SK-MEL-5 (cell line): ENCODE measurements at regions not wholly inside any gene's neighbourhood (a gene's known extent, or its start where the extent isn't known, plus 50 kb on each side); places are given as distances from the start of the nearest gene placed in this dataset.
"Not testable (repeated sequence)": the region's sequence is repeated elsewhere in the genome, so short reads cannot be mapped to it uniquely, and the experiment has no call there.

Experiments used
- DNase-seq: peaks from one replicate; pipeline ENCODE4 v3.0.0-alpha.2; 2016; ENCODE audit warnings: low read depth, low spot score
- in situ Hi-C: cut with HindIII; loops from 2 replicates; pipeline ENCODE4 v1.10.0; 2016; ENCODE audit warnings: low sequenced_read_pairs, high pct_unique_total_duplicates, low pct_unique_long_range_greater_than_20kb

DNA sequence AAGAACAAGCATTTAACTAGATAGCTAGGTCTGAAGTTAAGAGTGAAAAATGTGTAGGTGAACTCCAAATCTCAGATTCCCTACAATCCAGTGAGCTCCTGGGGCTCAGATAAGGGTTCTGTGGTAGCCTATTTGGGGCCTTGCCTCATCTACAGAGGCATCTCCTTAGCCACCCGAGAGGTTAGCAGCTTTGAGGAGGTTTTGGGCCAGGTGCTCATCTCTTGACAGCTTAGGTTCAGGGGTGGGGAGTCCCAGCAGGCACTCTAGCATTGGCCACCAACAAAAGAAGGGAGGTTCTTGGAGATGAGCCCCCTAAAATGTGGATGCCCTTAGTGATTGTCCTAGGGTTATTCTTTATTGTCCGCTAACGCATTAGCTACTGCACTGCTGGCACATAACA lies 184.4 kb upstream of the B3GAT1 start:
- in situ Hi-C loops: no loop called here
- DNase-seq: no peak

DNA sequence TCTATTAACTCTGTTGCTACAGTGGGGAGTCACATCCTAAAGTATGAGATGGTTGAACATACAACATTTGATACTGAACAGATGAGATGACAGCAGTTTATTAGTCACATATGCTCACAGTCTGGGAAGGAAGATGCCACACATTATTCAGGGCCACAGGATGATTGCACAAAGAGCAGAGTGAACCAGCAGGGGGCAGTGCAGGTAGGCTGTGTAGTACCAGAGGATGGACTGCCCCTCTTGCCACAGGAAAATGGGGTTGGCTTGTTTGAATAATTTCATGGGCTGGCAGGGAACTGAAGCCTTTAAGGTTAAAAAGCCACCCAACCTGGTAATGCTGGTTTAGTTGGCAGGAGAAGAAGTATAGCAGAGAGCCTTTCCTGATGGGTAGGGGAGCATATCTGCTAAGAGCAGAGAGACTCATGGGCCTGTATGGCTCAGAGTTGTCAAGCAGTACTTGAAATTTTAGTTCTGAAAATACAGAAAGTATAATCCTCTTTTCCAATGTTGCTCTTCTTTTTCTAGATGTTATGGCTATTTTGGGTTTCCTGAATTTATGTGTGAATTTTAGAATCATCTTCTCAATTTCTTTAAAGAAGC lies 180.4 kb upstream of the B3GAT1 start:
- in situ Hi-C loops: no loop called here
- peak; percentile 80 for DNase-seq

- in situ Hi-C loops: no loop called here
- DNase-seq: no peak
Observed at GRCh38 chr11:134591338-134591737, 179.3 kb upstream of the B3GAT1 start.

DNA sequence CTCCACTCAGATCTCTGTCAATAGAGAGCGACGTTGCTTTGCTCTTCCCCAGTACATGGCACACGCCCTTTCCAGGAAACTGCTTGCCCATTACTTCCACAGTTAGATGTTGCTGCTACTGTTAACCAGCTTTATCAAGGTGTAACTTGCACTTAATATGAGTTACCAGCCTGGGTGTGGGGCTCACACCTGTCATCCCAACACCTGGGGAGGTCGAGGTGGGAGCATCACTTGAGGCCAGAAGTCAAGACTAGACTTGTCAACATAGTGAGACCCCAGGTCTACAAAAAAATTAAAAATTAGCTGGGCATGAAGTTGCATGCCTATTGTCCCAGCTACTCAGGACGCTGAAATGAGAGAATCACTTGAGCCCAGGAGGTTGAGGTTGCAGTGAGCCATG lies 177.1 kb upstream of the B3GAT1 start:
- DNase-seq: no peak
- in situ Hi-C loops: no loop called here

GRCh38 chr11:134588460-134589110 lies 176.5 kb upstream of the B3GAT1 start:
- in situ Hi-C loops: not testable (repeated sequence)

DNA sequence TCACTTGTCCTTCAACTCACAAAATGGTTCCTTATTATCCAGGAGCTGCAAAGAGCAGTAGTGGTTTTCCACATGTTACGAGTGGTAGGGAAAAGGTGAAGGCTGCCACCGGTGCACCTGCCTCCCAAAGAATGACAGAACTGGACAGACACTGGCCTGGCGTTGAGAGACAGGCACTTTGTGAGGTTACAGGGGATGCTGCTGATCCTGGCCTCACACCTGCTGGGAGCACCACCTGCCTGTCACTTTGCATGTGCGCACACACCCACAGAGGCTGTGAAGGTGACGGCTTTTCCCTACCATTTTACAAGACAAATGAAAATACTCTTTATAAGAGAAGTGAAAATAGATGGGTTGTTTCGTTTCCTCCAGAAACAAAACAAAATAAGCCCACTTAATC lies 175.3 kb upstream of the B3GAT1 start:
- in situ Hi-C loops: no loop called here

More at GRCh38 chr11:134588460-134589110, 176.5 kb upstream of the B3GAT1 start:
- not testable (repeated sequence) for DNase-seq

DNA sequence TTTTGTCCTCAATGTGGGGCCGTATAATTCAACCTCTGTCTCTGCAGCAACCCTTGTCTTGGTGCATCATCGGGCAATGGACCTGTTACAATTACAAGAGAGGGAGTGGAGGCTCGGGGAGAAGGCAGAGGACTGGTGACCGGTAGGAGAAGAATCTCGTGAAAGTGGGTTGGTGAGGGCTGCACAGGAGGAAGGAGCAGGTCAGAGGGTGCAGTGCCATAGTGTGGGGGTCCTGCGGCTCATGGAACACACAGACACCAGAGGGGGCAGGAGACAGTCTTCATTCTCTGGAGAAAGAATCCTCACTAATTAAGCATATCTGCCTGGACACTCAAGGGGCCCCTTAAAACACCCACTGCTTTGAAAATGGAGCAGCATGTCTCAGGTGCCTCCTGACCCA lies 174.7 kb upstream of the B3GAT1 start:
- in situ Hi-C loops: no loop called here
- DNase-seq: no peak

More for the DNA sequence above, 175.3 kb upstream of the B3GAT1 start:
- DNase-seq: no peak

- in situ Hi-C loops: no loop called here
- no peak for DNase-seq
Observed at GRCh38 chr11:134585666-134586610, 173.9 kb upstream of the B3GAT1 start.

- in situ Hi-C loops: no loop called here
Observed at GRCh38 chr11:134584706-134585445, 172.8 kb upstream of the B3GAT1 start.

DNA sequence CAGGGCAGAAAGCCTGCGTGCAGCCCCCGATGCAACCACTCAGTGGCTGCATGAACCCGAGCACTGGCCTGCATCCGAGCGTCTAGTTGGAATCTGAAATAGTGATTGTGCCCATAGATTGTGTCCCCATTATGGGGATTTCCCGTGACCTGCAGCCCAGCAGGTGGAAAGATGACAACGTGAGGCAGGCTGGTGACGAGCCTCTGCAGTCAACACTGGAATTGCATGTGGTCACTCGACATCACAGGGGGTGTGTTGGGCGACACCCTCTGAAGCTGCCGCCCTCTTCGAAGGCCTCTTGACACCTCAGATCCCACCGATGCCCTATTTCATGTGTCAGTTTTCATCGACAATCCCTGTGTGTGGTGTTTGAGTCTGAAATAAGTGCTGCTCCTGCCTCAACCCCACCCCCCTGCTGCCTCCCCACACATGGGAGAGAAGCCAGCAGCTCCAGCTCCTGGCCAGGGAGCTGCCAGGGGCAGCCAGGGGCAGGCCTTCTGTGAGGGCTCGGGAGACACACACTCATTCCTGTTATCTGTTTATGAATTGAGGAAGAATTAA lies 172.0 kb upstream of the B3GAT1 start:
- in situ Hi-C loops: no loop called here
- no peak for DNase-seq

More at GRCh38 chr11:134584706-134585445, 172.8 kb upstream of the B3GAT1 start:
- peak; percentile 38 for DNase-seq

GRCh38 chr11:134583397-134583990 lies 171.5 kb upstream of the B3GAT1 start:
- in situ Hi-C loops: no loop called here

DNA sequence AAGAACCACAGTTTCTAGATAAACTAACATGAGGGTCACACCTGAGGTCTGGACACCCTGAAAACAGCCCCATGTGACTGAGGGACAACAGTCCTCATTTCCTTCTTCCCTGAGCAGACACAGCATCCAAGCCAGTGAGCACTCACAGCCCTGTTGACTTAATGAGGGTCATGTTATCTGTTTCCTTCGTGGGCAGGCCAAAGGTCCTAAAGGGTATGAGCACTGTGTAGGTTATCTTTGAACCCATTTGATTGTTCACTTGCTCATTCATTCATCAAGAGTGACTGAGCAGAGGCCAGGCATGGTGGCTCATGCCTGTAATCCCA lies 170.7 kb upstream of the B3GAT1 start:
- in situ Hi-C loops: no loop called here
- no peak for DNase-seq

More at GRCh38 chr11:134583397-134583990, 171.5 kb upstream of the B3GAT1 start:
- DNase-seq: no peak

GRCh38 chr11:134581966-134582769 lies 170.1 kb upstream of the B3GAT1 start:
- no peak for DNase-seq
- in situ Hi-C loops: no loop called here

DNA sequence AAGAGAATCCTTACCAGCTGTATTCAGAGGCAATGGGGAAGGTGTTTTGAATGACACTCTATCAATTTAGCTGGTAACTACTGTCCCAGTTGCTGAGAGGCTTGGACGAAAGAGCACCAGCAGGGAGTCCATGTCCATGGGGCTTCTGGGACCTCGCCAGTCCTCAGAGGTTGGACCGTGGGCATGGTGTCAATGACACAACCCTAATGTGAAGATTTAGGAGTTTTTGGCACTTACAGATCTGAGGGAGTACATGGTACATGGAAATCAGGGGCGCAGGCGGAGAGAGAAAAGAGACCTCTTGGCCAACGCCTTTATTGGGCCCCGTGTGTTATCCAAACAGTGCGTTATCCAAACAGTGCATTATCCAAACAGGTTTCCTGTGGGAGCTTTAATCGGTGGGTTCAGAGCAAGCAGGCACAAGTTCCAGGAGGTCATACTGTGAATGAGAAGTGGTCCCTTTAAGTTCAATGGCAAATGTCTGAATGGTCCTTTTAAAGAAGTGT lies 169.1 kb upstream of the B3GAT1 start:
- no peak for DNase-seq
- in situ Hi-C loops: no loop called here

- in situ Hi-C loops: no loop called here
- DNase-seq: no peak
Observed at GRCh38 chr11:134580610-134580975, 168.6 kb upstream of the B3GAT1 start.
